PC-9 (cell line): ENCODE measurements at regions not wholly inside any gene's neighbourhood (a gene's known extent, or its start where the extent isn't known, plus 50 kb on each side); places are given as distances from the start of the nearest gene placed in this dataset.

Source experiments
- BruUV-seq: library from RNA; stranded (reverse); fragments of 400-500 nt; replicated peaks from 2 replicates; lab custom pipeline; 2021; lab: Mats Ljungman, UMichigan
- CTCF ChIA-PET: fragments of 300-600 bp; sonication (Branson Sonifier 250); formaldehyde crosslinking; loops from one replicate; lab custom pipeline; 2022; ENCODE audit warnings: antibody characterized with exemption; lab: Charles Lee
- POLR2A ChIA-PET: fragments of 300-600 bp; sonication (Branson Sonifier 250); formaldehyde crosslinking; loops from one replicate; lab custom pipeline; 2022; ENCODE audit warnings: antibody characterized with exemption; ENCODE audit not compliant: unreplicated experiment; lab: Charles Lee
- DNase-seq, 2 experiments: peaks; one replicate each; pipeline versions ENCODE4 v3.0.0 to v3.0.0-alpha.2; 2015 to 2022; ENCODE audit warnings: mixed read lengths in 1 of 2
- H2AFZ ChIP-seq: fragments of 200-600 bp; sonication (generic); 2 replicates; pipeline ENCODE4 v1.8.1; 2017; ENCODE audit warnings: antibody characterized with exemption
- H3F3A ChIP-seq: fragments of 200-600 bp; sonication (generic); 2 replicates; pipeline ENCODE4 v1.8.1; 2017; ENCODE audit warnings: antibody characterized with exemption, mild to moderate bottlenecking, low read depth; ENCODE audit not compliant: insufficient read depth
- H3K27ac ChIP-seq: fragments of 200-600 bp; sonication (generic); 2 replicates; pipeline ENCODE4 v1.6.1; 2016; ENCODE audit warnings: mixed run types
- H3K27me3 ChIP-seq: fragments of 200-600 bp; sonication (generic); 2 replicates; pipeline ENCODE4 v1.6.1; 2016; ENCODE audit warnings: low read depth, mixed run types; ENCODE audit not compliant: insufficient read depth
- H3K36me3 ChIP-seq: fragments of 200-600 bp; sonication (generic); 2 replicates; pipeline ENCODE4 v1.6.1; 2016; ENCODE audit warnings: low read depth, mixed run types
- H3K4me1 ChIP-seq: fragments of 200-600 bp; sonication (generic); replicated peaks from 2 replicates; pipeline ENCODE4 v1.6.1; 2016; ENCODE audit warnings: mixed run types; ENCODE audit not compliant: insufficient read depth
- H3K4me2 ChIP-seq: fragments of 200-600 bp; sonication (generic); 2 replicates; pipeline ENCODE4 v1.6.1; 2017; ENCODE audit warnings: mixed run types
- H3K4me3 ChIP-seq: fragments of 200-600 bp; sonication (generic); 2 replicates; pipeline ENCODE4 v1.6.1; 2016; ENCODE audit warnings: mixed run types
- H3K79me2 ChIP-seq: fragments of 200-600 bp; sonication (generic); 2 replicates; pipeline ENCODE4 v1.6.1; 2017; ENCODE audit warnings: low read depth, mixed run types
- H3K9me2 ChIP-seq: fragments of 200-600 bp; sonication (generic); 2 replicates; pipeline ENCODE4 v1.8.1; 2017; ENCODE audit warnings: mild to moderate bottlenecking; ENCODE audit not compliant: insufficient read depth
- H3K9me3 ChIP-seq: fragments of 200-600 bp; sonication (generic); 2 replicates; pipeline ENCODE4 v1.8.1; 2016; ENCODE audit warnings: low read depth; ENCODE audit not compliant: insufficient read depth
- H4K20me1 ChIP-seq: fragments of 200-600 bp; sonication (generic); 2 replicates; pipeline ENCODE4 v1.8.1; 2017; ENCODE audit not compliant: insufficient read depth
- CTCF ChIP-seq: fragments of 200-600 bp; sonication (generic); conservative IDR thresholded peaks from 2 replicates; pipeline ENCODE4 v1.6.1; 2017; ENCODE audit warnings: mixed run types, antibody characterized with exemption, mild to moderate bottlenecking, moderate library complexity
- EZH2 ChIP-seq: fragments of 200-600 bp; sonication (generic); IDR thresholded peaks from 2 replicates; pipeline ENCODE4 v1.8.0; 2017; ENCODE audit warnings: antibody characterized with exemption, low read depth
- intact Hi-C: fragments of 100-400 bp; cut with micrococcal nuclease; formaldehyde crosslinking; loops from one replicate; pipeline ENCODE4 v1.10.0; 2022; ENCODE audit not compliant: unreplicated experiment

- no peak for DNase-seq
- Histone ChIP-seq H3K4me3 (no peak overlapping the region), H3K36me3 (no peaks in the 10 kb centered on the region), H3K27me3 (no peaks in the 10 kb centered on the region), H3K9me2 (no peaks in the 10 kb centered on the region), H3K4me1 (peaks cover 7% of the 10 kb centered on the region; the same call in 1 of the 2 replicates), H3K9me3 (peaks cover 16% of the 10 kb centered on the region; the same call in 1 of the 2 replicates), H3F3A (peaks cover 27% of the 10 kb centered on the region), H3K27ac (no peak overlapping the region), H3K79me2 (peaks cover 8% of the 10 kb centered on the region; the same call in 1 of the 2 replicates), H4K20me1 (no peaks in the 10 kb centered on the region), H3K4me2 (no peak overlapping the region), H2AFZ (no peak overlapping the region)
- ChIA-PET CTCF (no interaction called here), POLR2A (no interaction called here)
- intact Hi-C loops: no loop called here
- TF ChIP-seq CTCF: no peak
- TF ChIP-seq EZH2: no peak
- BruUV-seq: no TSS peak
Measured at GRCh38 chr18:39802648-39803229, 2152.3 kb upstream of the PIK3C3 start.

GRCh38 chr18:39801848-39802247 lies 2153.2 kb upstream of the PIK3C3 start:
- ChIA-PET POLR2A (no interaction called here), CTCF (no interaction called here)
- Histone ChIP-seq H3K27me3 (no peaks in the 10 kb centered on the region), H3K9me2 (no peaks in the 10 kb centered on the region), H3K4me3 (no peak overlapping the region), H2AFZ (no peak overlapping the region), H3K4me1 (peaks cover 7% of the 10 kb centered on the region; the same call in 1 of the 2 replicates), H3K4me2 (no peak overlapping the region), H3K9me3 (peaks cover 16% of the 10 kb centered on the region; the same call in 1 of the 2 replicates), H3K27ac (no peak overlapping the region), H3K79me2 (peaks cover 12% of the 10 kb centered on the region; the same call in 1 of the 2 replicates), H3K36me3 (no peaks in the 10 kb centered on the region), H3F3A (peaks cover 27% of the 10 kb centered on the region), H4K20me1 (no peaks in the 10 kb centered on the region)
- TF ChIP-seq CTCF (no peak), EZH2 (no peak)
- DNase-seq: no peak
- no TSS peak for BruUV-seq
- intact Hi-C loops: no loop called here

- Histone ChIP-seq H3K4me2 (no peak overlapping the region), H3K9me2 (no peaks in the 10 kb centered on the region), H4K20me1 (no peaks in the 10 kb centered on the region), H3K36me3 (no peaks in the 10 kb centered on the region), H3K27ac (no peak overlapping the region), H3F3A (peaks cover 27% of the 10 kb centered on the region), H3K4me1 (peaks cover 7% of the 10 kb centered on the region; the same call in 1 of the 2 replicates), H2AFZ (no peak overlapping the region), H3K9me3 (peaks cover 16% of the 10 kb centered on the region; the same call in 1 of the 2 replicates), H3K4me3 (no peak overlapping the region), H3K27me3 (no peaks in the 10 kb centered on the region), H3K79me2 (peaks cover 12% of the 10 kb centered on the region; the same call in 1 of the 2 replicates)
- POLR2A ChIA-PET: no interaction called here
- CTCF ChIA-PET: no interaction called here
- TF ChIP-seq CTCF: no peak
- TF ChIP-seq EZH2: no peak
- BruUV-seq: no TSS peak
- no peak for DNase-seq
- intact Hi-C loops: no loop called here
Measured at GRCh38 chr18:39801010-39801409, 2154.0 kb upstream of the PIK3C3 start.
